Astrocyte of the spinal cord (primary cell): ENCODE measurements at regions not wholly inside any gene's neighbourhood (a gene's known extent, or its start where the extent isn't known, plus 50 kb on each side); places are given as distances from the start of the nearest gene placed in this dataset.

ENCODE experiments used
- DNase-seq: peaks from one replicate; pipeline ENCODE4 v3.0.0; 2011; ENCODE audit warnings: low read depth, low spot score
- H3K4me3 ChIP-seq: 2 replicates; pipeline ENCODE4 v1.5.1; 2011; ENCODE audit warnings: low read depth, mild to moderate bottlenecking, low read length, moderate library complexity
- CTCF ChIP-seq: IDR thresholded peaks from 2 replicates; pipeline ENCODE4 v1.5.1; 2012; ENCODE audit warnings: low read depth, mild to moderate bottlenecking, low read length, inconsistent platforms
- in situ Hi-C: cut with HindIII; loops from 2 replicates; pipeline ENCODE4 v1.10.0; 2017; ENCODE audit warnings: low sequenced_read_pairs

GRCh38 chr10:52883996-52884871 lies 111.7 kb upstream of the MBL2 start:
- in situ Hi-C loops, result no loop called here
- DNase-seq, result peak; percentile 71
- TF ChIP-seq CTCF, result peak; percentile 69
- no peak overlapping the region for H3K4me3 ChIP-seq

DNA sequence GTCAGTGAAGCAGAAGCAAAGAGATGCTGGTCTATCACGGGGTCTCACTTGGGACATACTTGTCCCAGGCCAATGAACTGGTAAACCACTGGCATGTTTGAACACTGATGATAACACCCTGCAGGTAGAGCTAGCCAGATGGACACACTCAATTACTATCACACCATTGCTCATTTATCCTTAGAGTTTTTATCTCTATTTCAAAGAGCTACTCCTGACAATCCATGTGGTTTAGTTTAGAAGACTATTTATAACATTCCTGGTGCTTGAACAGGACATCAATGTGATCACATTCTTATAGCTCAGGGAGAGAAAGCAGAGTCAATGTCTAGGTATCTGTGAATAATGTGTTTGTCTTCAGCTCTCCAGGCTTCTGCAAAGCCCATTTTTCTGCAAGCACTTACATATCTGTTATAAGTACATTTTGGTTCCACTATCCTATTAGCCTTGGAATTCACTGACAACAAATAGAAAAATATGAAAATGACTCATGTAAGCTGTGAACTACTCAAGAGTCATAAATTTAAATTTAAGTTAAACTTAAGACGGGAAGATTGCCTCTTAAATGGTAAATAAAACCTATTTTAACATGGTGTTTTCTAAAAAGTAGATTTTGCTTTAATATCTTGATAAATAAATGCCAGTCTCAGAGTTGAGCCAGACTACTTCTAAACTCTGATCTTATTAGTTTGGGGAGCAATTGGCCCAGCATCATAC lies 106.7 kb upstream of the MBL2 start:
- peak; percentile 24 for DNase-seq
- in situ Hi-C loops, result no loop called here

DNA sequence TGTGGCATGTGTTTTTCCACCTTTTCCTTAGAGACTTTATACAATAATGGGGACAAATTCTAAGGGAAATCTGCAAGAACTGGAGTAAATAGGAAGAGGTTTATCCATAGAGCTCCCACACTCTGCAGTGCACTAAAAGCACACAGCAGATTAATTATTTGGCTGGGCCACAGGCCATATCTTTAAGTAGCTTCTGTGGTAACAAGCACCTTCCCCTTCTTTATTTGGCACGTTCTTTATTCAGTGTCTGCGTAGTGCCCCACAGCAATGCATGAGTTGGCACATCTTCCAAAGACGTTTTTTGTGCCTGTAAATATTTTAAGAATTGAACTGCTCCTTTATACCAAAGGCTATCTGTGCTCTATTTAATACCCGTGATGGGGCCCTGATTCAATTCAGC lies 104.9 kb upstream of the MBL2 start:
- H3K4me3 ChIP-seq, result no peak overlapping the region
- in situ Hi-C loops, result no loop called here
- no peak for DNase-seq
- no peak for TF ChIP-seq CTCF

More for the DNA sequence above, 106.7 kb upstream of the MBL2 start:
- no peak for TF ChIP-seq CTCF
- H3K4me3 ChIP-seq, result no peak overlapping the region

GRCh38 chr10:52875336-52875735 lies 102.8 kb upstream of the MBL2 start:
- in situ Hi-C loops, result no loop called here
- H3K4me3 ChIP-seq, result no peak overlapping the region
- TF ChIP-seq CTCF, result no peak
- no peak for DNase-seq

- H3K4me3 ChIP-seq, result no peak overlapping the region
- no peak for DNase-seq
- TF ChIP-seq CTCF, result no peak
- in situ Hi-C loops, result no loop called here
These were observed 102.0 kb upstream of the MBL2 start for GRCh38 chr10:52874581-52874980.

DNA sequence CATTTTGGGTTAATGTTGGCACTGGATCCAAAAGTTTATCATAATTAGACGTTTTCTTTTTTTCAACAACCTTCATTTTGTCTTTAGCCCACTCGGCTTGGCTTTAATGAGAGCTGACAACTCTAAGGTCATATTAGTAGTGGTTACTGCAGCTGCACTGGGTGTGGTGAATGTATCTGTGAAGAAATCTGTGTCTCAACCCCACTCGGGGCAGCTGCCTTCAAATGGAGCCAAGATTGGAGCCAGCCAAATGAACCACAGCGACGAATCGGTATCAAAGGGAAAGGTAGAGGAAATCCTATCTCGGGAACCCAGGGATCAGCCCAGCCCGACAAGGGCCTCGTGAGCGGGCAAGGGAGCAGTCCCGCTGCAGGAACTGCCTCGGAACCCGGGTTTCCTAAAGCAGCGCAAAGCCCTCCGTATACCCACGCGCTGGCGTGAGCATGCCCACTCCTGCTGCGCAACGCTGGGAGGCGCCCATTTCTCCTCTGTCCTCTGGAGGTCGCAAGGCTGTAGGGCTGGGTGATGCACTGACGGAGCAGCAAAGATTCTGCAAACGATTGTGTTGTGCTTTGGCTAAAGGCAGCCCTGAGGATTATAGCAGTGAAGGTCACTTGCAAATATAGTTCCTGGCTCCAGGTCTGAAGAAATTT lies 98.7 kb upstream of the MBL2 start:
- no peak for DNase-seq
- no peak overlapping the region for H3K4me3 ChIP-seq
- in situ Hi-C loops, result no loop called here
- no peak for TF ChIP-seq CTCF
